Fibroblast of pulmonary artery (primary cell): ENCODE measurements at regions not wholly inside any gene's neighbourhood (a gene's known extent, or its start where the extent isn't known, plus 50 kb on each side); places are given as distances from the start of the nearest gene placed in this dataset.
"Not testable (repeated sequence)": the region's sequence is repeated elsewhere in the genome, so short reads cannot be mapped to it uniquely, and the experiment has no call there.

Experiments used
- DNase-seq: peaks from one replicate; pipeline ENCODE4 v3.0.0-alpha.2; 2010; ENCODE audit warnings: low read depth
- H3K4me3 ChIP-seq: replicated peaks from 2 replicates; pipeline ENCODE4 v1.5.1; 2011; ENCODE audit warnings: low read depth, mild to moderate bottlenecking, control low read depth, low read length, moderate library complexity
- TF ChIP-seq, protein P1 (sequence below): IDR thresholded peaks from 2 replicates; pipeline ENCODE4 v1.5.1; 2011; ENCODE audit warnings: mild to moderate bottlenecking, control low read depth, low read length, inconsistent platforms; ENCODE audit errors: missing control alignments

DNA sequence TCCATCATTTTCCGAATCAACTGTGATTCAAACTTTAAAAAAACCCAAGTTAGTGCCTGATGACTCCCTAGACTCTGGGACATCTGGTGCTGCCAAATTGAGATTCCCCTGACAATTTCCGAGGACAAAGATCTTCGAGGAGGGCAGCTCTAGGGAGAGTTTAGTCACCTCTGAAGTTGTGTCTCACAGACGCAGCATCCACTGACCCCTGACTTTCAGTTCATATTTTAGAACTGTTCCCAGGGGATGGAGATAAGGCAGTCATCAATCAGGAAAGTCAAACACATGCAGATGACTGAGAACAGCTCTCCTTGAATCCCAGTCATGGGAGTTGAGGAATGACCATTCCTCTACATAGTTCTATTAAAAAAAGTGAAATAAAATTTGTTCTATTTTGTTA lies 643.9 kb downstream of the TRIML1 start:
- TF ChIP-seq, protein P1, sequence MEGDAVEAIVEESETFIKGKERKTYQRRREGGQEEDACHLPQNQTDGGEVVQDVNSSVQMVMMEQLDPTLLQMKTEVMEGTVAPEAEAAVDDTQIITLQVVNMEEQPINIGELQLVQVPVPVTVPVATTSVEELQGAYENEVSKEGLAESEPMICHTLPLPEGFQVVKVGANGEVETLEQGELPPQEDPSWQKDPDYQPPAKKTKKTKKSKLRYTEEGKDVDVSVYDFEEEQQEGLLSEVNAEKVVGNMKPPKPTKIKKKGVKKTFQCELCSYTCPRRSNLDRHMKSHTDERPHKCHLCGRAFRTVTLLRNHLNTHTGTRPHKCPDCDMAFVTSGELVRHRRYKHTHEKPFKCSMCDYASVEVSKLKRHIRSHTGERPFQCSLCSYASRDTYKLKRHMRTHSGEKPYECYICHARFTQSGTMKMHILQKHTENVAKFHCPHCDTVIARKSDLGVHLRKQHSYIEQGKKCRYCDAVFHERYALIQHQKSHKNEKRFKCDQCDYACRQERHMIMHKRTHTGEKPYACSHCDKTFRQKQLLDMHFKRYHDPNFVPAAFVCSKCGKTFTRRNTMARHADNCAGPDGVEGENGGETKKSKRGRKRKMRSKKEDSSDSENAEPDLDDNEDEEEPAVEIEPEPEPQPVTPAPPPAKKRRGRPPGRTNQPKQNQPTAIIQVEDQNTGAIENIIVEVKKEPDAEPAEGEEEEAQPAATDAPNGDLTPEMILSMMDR, result no peak
- H3K4me3 ChIP-seq, result no peak overlapping the region
- DNase-seq, result no peak

GRCh38 chr4:188783606-188784160 lies 644.4 kb downstream of the TRIML1 start:
- no peak overlapping the region for H3K4me3 ChIP-seq
- DNase-seq, result no peak
- TF ChIP-seq, protein P1, result no peak

DNA sequence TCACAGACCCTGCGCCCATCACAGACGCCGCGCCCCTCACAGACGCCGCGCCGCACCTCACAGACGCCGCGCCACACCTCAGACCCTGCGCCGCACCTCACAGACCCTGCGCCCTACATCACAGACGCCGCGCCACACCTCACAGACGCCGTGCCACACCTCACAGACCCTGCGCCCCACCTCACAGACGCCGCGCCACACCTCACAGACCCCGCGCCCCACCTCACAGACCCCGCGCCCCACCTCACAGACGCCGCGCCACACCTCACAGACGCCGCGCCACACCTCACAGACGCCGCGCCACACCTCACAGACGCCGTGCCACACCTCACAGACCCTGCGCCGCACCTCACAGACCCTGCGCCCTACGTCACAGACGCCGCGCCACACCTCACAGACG lies 657.4 kb downstream of the TRIML1 start:
- H3K4me3 ChIP-seq, DNase-seq: not testable (repeated sequence)

- not testable (repeated sequence) for DNase-seq
Measured at GRCh38 chr4:188797011-188797410, 657.8 kb downstream of the TRIML1 start.

GRCh38 chr4:188804861-188805260 lies 665.6 kb downstream of the TRIML1 start:
- DNase-seq, result no peak
- TF ChIP-seq, protein P1, result no peak
- no peak overlapping the region for H3K4me3 ChIP-seq

More at GRCh38 chr4:188797011-188797410, 657.8 kb downstream of the TRIML1 start:
- H3K4me3 ChIP-seq, result not testable (repeated sequence)

GRCh38 chr4:188811121-188811520 lies 671.9 kb downstream of the TRIML1 start:
- TF ChIP-seq, protein P1, result no peak
- H3K4me3 ChIP-seq, result no peak overlapping the region
- DNase-seq, result no peak

- TF ChIP-seq, protein P1, result no peak
- no peak for DNase-seq
- no peak overlapping the region for H3K4me3 ChIP-seq
Measured at GRCh38 chr4:188812644-188813043, 673.4 kb downstream of the TRIML1 start.

DNA sequence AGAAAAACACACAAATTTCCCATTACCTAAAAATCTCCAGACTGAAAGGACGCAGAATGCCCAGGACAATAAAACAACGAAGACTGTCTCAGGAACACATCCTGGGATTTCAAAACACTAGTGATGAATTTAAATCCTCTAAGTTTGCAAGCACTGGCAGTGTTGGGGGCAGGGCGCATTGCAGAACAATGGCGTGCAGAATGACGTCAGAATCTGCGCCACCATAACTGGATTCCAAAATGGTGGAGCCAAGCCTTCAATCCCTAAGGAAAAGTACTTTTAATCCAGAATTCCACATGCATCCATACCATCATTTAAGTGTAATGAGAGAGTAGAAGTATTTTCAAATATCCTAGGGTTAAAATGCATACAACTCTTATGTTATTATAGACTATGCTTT lies 679.1 kb downstream of the TRIML1 start:
- H3K4me3 ChIP-seq, result no peak overlapping the region
- TF ChIP-seq, protein P1, result no peak
- DNase-seq, result no peak
